RWPE1 (cell line): ENCODE measurements at regions not wholly inside any gene's neighbourhood (a gene's known extent, or its start where the extent isn't known, plus 50 kb on each side); places are given as distances from the start of the nearest gene placed in this dataset.

Source experiments
- CTCF ChIA-PET: fragments of 350-600 bp; sonication (Branson Sonifier 250); formaldehyde crosslinking; extraction: SDS; loops from one replicate; lab custom pipeline; 2021; lab: Yijun Ruan, JAX
- POLR2A ChIA-PET: fragments of 400-600 bp; formaldehyde crosslinking; extraction: SDS; loops from one replicate; lab custom pipeline; 2020; ENCODE audit warnings: antibody characterized with exemption; ENCODE audit not compliant: low non-redundant PET; lab: Yijun Ruan, JAX
- DNase-seq: peaks from one replicate; pipeline ENCODE4 v3.0.0; 2012; ENCODE audit warnings: low spot score
- H3K27ac ChIP-seq: fragments of 450-650 bp; 2 replicates; pipeline ENCODE4 v1.5.1; 2017
- CTCF ChIP-seq: fragments of 450-650 bp; conservative IDR thresholded peaks from 2 replicates; pipeline ENCODE4 v1.5.1; 2017; ENCODE audit warnings: low read depth, mild to moderate bottlenecking

GRCh38 chr3:15851735-15852134 lies 54.0 kb upstream of the ANKRD28 start:
- H3K27ac ChIP-seq, result no peak overlapping the region
- no peak for TF ChIP-seq CTCF
- ChIA-PET CTCF (no interaction called here), POLR2A (no interaction called here)
- DNase-seq, result no peak

GRCh38 chr3:15858547-15859506 lies 61.0 kb upstream of the ANKRD28 start:
- CTCF ChIA-PET, result interaction anchor here (0.6 to 0.7 kb wide), 2 partner anchors 46 to 190 kb away, joined by 3 to 4 read pairs; no protein-coding TSS in a partner anchor
- peak; percentile 26 for DNase-seq
- POLR2A ChIA-PET, result no interaction called here
- TF ChIP-seq CTCF, result no peak
- H3K27ac ChIP-seq, result peak overlapping the region; percentile 87

- ChIA-PET CTCF (interaction anchor here (0.6 kb wide), 1 partner anchor 168 kb away, joined by 3 read pairs; no protein-coding TSS in a partner anchor), POLR2A (no interaction called here)
- no peak for TF ChIP-seq CTCF
- H3K27ac ChIP-seq, result peak overlapping the region; percentile 87
- DNase-seq, result peak; percentile 72
Observed at GRCh38 chr3:15859507-15860013, 61.8 kb upstream of the ANKRD28 start.

- ChIA-PET CTCF (interaction anchor here (0.6 kb wide), 1 partner anchor 167 kb away, joined by 3 read pairs; no protein-coding TSS in a partner anchor), POLR2A (no interaction called here)
- peak overlapping the region; percentile 87 for H3K27ac ChIP-seq
- peak; percentile 18 for DNase-seq
- no peak for TF ChIP-seq CTCF
Observed at GRCh38 chr3:15860014-15860934, 62.5 kb upstream of the ANKRD28 start.

- H3K27ac ChIP-seq, result no peak overlapping the region
- ChIA-PET CTCF (no interaction called here), POLR2A (no interaction called here)
- no peak for TF ChIP-seq CTCF
- no peak for DNase-seq
Observed at GRCh38 chr3:15861163-15861562, 63.4 kb upstream of the ANKRD28 start.

- TF ChIP-seq CTCF, result no peak
- H3K27ac ChIP-seq, result no peak overlapping the region
- CTCF ChIA-PET, result no interaction called here
- POLR2A ChIA-PET, result no interaction called here
- DNase-seq, result no peak
Observed at GRCh38 chr3:15872807-15873206, 75.0 kb upstream of the ANKRD28 start.
